GM12878 (cell line): ENCODE measurements at regions not wholly inside any gene's neighbourhood (a gene's known extent, or its start where the extent isn't known, plus 50 kb on each side); places are given as distances from the start of the nearest gene placed in this dataset.

Source experiments
- ATAC-seq: fragments of 200-7000 bp; cut with Tn5 transposase; 3 replicates; pipeline ENCODE4 v1.9.1; 2020; ENCODE audit warnings: mild to moderate bottlenecking, moderate library complexity
- BruUV-seq: library from RNA; stranded (reverse); fragments of 400-500 nt; replicated peaks from 2 replicates; lab custom pipeline; 2021; lab: Mats Ljungman, UMichigan
- CTCF ChIA-PET: fragments of 300-600 bp; sonication (Branson Sonifier 250); formaldehyde crosslinking; extraction: SDS; loops from one replicate; lab custom pipeline; 2021; ENCODE audit warnings: inconsistent platforms; lab: Yijun Ruan, JAX
- POLR2A ChIA-PET: fragments of 350-600 bp; formaldehyde crosslinking; extraction: SDS; loops from one replicate; lab custom pipeline; 2021; ENCODE audit warnings: inconsistent platforms; lab: Charles Lee
- RAD21 ChIA-PET: fragments of 300-600 bp; sonication (Branson Sonifier 250); formaldehyde crosslinking; loops from one replicate; lab custom pipeline; 2023; ENCODE audit warnings: antibody characterized with exemption; ENCODE audit not compliant: unreplicated experiment; lab: Charles Lee
- SMC1A ChIA-PET: fragments of 300-600 bp; sonication (Branson Sonifier 250); formaldehyde crosslinking; loops from one replicate; lab custom pipeline; 2023; ENCODE audit not compliant: unreplicated experiment, uncharacterized antibody; lab: Charles Lee
- DNase-seq: peaks from one replicate; pipeline ENCODE4 v3.0.0-alpha.2; 2011; ENCODE audit warnings: low read depth, low spot score
- FAIRE-seq: peaks from 3 replicates; lab custom pipeline; 2011; peaks lifted over from hg19 to GRCh38; lab: Jason Lieb, UNC
- H2AFZ ChIP-seq: 2 replicates; pipeline ENCODE4 v1.6.0; 2011; ENCODE audit warnings: low read depth, low read length, control low read depth; ENCODE audit not compliant: control insufficient read depth
- H3K27ac ChIP-seq: 2 replicates; pipeline ENCODE4 v1.5.1; 2011; ENCODE audit warnings: control low read depth; ENCODE audit not compliant: control insufficient read depth, insufficient read depth
- H3K27me3 ChIP-seq, 2 experiments: replicated peaks in 1 of 2; 2 replicates each; pipeline versions ENCODE4 v1.6.0 to v1.6.1; 2011; ENCODE audit warnings: low read length in 1 of 2; ENCODE audit not compliant: control insufficient read depth in 2 of 2, insufficient read depth in 2 of 2
- H3K36me3 ChIP-seq, 2 experiments: 2 replicates each; pipeline ENCODE4 v1.5.1; 2011; ENCODE audit warnings: low read length in 1 of 2; ENCODE audit not compliant: control insufficient read depth in 2 of 2, insufficient read depth in 2 of 2
- H3K4me1 ChIP-seq: 2 replicates; pipeline ENCODE4 v1.6.1; 2011; ENCODE audit warnings: mild to moderate bottlenecking, low read length, moderate library complexity, mixed read lengths; ENCODE audit not compliant: control insufficient read depth, insufficient read depth
- H3K4me2 ChIP-seq: 2 replicates; pipeline ENCODE4 v1.6.0; 2011; ENCODE audit warnings: control low read depth; ENCODE audit not compliant: control insufficient read depth, insufficient read depth
- H3K4me3 ChIP-seq: fragments of 200-600 bp; sonication (generic); 2 replicates; pipeline ENCODE4 v1.5.1; 2016
- H3K79me2 ChIP-seq: 2 replicates; pipeline ENCODE4 v1.6.0; 2011; ENCODE audit warnings: low read length; ENCODE audit not compliant: control insufficient read depth, insufficient read depth
- H3K9ac ChIP-seq: 2 replicates; pipeline ENCODE4 v1.8.0; 2011; ENCODE audit warnings: low read length, control low read depth, mixed read lengths; ENCODE audit not compliant: control insufficient read depth, insufficient read depth
- H3K9me3 ChIP-seq: replicated peaks from 3 replicates; pipeline ENCODE4 v1.5.1; 2011; ENCODE audit warnings: mild to moderate bottlenecking, low read length; ENCODE audit not compliant: control insufficient read depth, insufficient read depth
- H4K20me1 ChIP-seq: 2 replicates; pipeline ENCODE4 v1.6.0; 2011; ENCODE audit not compliant: control insufficient read depth, insufficient read depth
- ELK1 ChIP-seq: IDR thresholded peaks from 2 replicates; pipeline ENCODE4 v1.6.1; 2012; ENCODE audit warnings: low read depth, low read length, improper control_type of control experiment
- IRF4 ChIP-seq: IDR thresholded peaks from 2 replicates; pipeline ENCODE4 v1.6.1; 2011; ENCODE audit warnings: low read depth, low read length
- NKRF ChIP-seq: fragments of 450-650 bp; conservative IDR thresholded peaks from 2 replicates; pipeline ENCODE4 v1.6.1; 2017; ENCODE audit warnings: mild to moderate bottlenecking, moderate library complexity
- NRF1 ChIP-seq: conservative IDR thresholded peaks from 2 replicates; pipeline ENCODE4 v1.6.1; 2011; ENCODE audit warnings: mild to moderate bottlenecking, low read depth, low read length, improper control_type of control experiment
- PBX3 ChIP-seq: IDR thresholded peaks from 2 replicates; pipeline ENCODE4 v1.6.1; 2011; ENCODE audit warnings: mild to moderate bottlenecking, low read depth, low read length, moderate library complexity; ENCODE audit not compliant: insufficient replicate concordance
- RCOR1 ChIP-seq: conservative IDR thresholded peaks from 2 replicates; pipeline ENCODE4 v1.6.1; 2012; ENCODE audit warnings: low read depth, low read length, improper control_type of control experiment
- SKIL ChIP-seq: fragments of 450-650 bp; IDR thresholded peaks from 2 replicates; pipeline ENCODE4 v1.6.1; 2017; ENCODE audit warnings: mild to moderate bottlenecking, low read depth, inconsistent platforms; ENCODE audit not compliant: poor library complexity, severe bottlenecking
- USF2 ChIP-seq: IDR thresholded peaks from 2 replicates; pipeline ENCODE4 v1.6.1; 2011; ENCODE audit warnings: low read depth, low read length, improper control_type of control experiment, borderline replicate concordance
- ZBTB11 ChIP-seq: fragments of 450-650 bp; formaldehyde crosslinking; IDR thresholded peaks from 2 replicates; pipeline ENCODE4 v1.5.0; 2022; ENCODE audit warnings: mild to moderate bottlenecking, missing genetic modification characterization
- ZNF217 ChIP-seq: fragments of 450-650 bp; IDR thresholded peaks from 2 replicates; pipeline ENCODE4 v1.6.1; 2017; ENCODE audit warnings: antibody characterized with exemption, mild to moderate bottlenecking
- ZNF24 ChIP-seq: fragments of 450-650 bp; IDR thresholded peaks from 2 replicates; pipeline ENCODE4 v1.6.1; 2017; ENCODE audit warnings: antibody characterized with exemption, mild to moderate bottlenecking
- WGBS: methylation state at CpG from one replicate; pipeline ENCODE4 v1.1.6; 2016; ENCODE audit warnings: low lambda C conversion rate; ENCODE audit not compliant: insufficient replicate concordance, insufficient coverage; ENCODE audit errors: missing lambda C conversion rate; 5-methylcytosine and 5-hydroxymethylcytosine counted together
- in situ Hi-C: fragments of 300-500 bp; cut with MboI; formaldehyde crosslinking; loops from 9 replicates; pipeline ENCODE4 v1.14.3; 2018; ENCODE audit warnings: mixed read lengths
- intact Hi-C: fragments of 100-400 bp; cut with micrococcal nuclease; formaldehyde crosslinking; loops from one replicate; pipeline ENCODE4 v1.14.2; 2022; ENCODE audit not compliant: unreplicated experiment

GRCh38 chr2:12538138-12538694 is 178.5 kb upstream of the TRIB2 start (continued):
- TF ChIP-seq NKRF (no peak), NRF1 (no peak), ELK1 (no peak), PBX3 (no peak)
- TF ChIP-seq, all 136 proteins: peak for 0

- Histone ChIP-seq H3K27ac (no peak overlapping the region), H3K9me3 (no peaks in the 10 kb centered on the region)
- in situ Hi-C loops, result no loop called here
- no peak for TF ChIP-seq ZNF217
- TF ChIP-seq ZBTB11 (CRISPR knock-in tag), result no peak
- no peak for TF ChIP-seq IRF4
- no peak for TF ChIP-seq RCOR1
- TF ChIP-seq ZNF24, result no peak
- no peak for TF ChIP-seq USF2
- no peak for TF ChIP-seq SKIL
These were observed 177.4 kb upstream of the TRIB2 start for GRCh38 chr2:12539336-12539735.

More at GRCh38 chr2:12539336-12539735, 177.4 kb upstream of the TRIB2 start:
- no peaks in the 10 kb centered on the region for H3K79me2 ChIP-seq
- H2AFZ ChIP-seq, result no peak overlapping the region
- no peak for DNase-seq
- H3K36me3 ChIP-seq, result no peaks in the 10 kb centered on the region
- intact Hi-C loops, result no loop called here
- H3K9ac ChIP-seq, result no peak overlapping the region
- ChIA-PET RAD21 (interaction anchor here (1.4 kb wide), 1 partner anchor 17 kb away, joined by 3 read pairs; no protein-coding TSS in a partner anchor), CTCF (no interaction called here), SMC1A (interaction anchor here (0.5 to 1.0 kb wide), 3 partner anchors 20 to 721 kb away, joined by 3 to 4 read pairs (median 3); no protein-coding TSS in a partner anchor), POLR2A (no interaction called here)
- ATAC-seq, result no peak
- FAIRE-seq, result no peak
- H3K4me3 ChIP-seq, result no peak overlapping the region
- H3K27me3 ChIP-seq, result no peaks in the 10 kb centered on the region
- H3K4me1 ChIP-seq, result no peaks in the 10 kb centered on the region; the same call in 1 of the 2 replicates
- BruUV-seq, result no TSS peak
- no peaks in the 10 kb centered on the region for H4K20me1 ChIP-seq
- 76% methylated on average over 9 of the region's 9 CpGs for WGBS
- no peak overlapping the region for H3K4me2 ChIP-seq
